ENCODE measurements at regions not wholly inside any gene's neighbourhood (a gene's known extent, or its start where the extent isn't known, plus 50 kb on each side); places are given as distances from the start of the nearest gene placed in this dataset.
"Not testable (repeated sequence)": the region's sequence is repeated elsewhere in the genome, so short reads cannot be mapped to it uniquely, and the experiment has no call there.

GRCh38 chr4:84286048-84286447, 213.0 kb downstream of the NKX6-1 start:
- DNase-seq (ENCODE audit: low spot score) = no peak

- no peak for DNase-seq (ENCODE audit: low spot score)
Measured at GRCh38 chr4:84279678-84280077, 219.4 kb downstream of the NKX6-1 start.

GRCh38 chr4:84277923-84278322, 221.2 kb downstream of the NKX6-1 start:
- no peak for DNase-seq (ENCODE audit: low spot score)

- no peak for DNase-seq (ENCODE audit: low spot score)
Measured at GRCh38 chr4:84276752-84277151, 222.3 kb downstream of the NKX6-1 start.

GRCh38 chr4:84269536-84270044, 229.5 kb downstream of the NKX6-1 start:
- DNase-seq (ENCODE audit: low spot score) = no peak

GRCh38 chr4:84264652-84265051, 234.4 kb downstream of the NKX6-1 start:
- DNase-seq (ENCODE audit: low spot score) = no peak

GRCh38 chr4:84263415-84263814, 235.7 kb downstream of the NKX6-1 start:
- DNase-seq (ENCODE audit: low spot score) = no peak

GRCh38 chr4:84260495-84260894, 238.6 kb downstream of the NKX6-1 start:
- no peak for DNase-seq (ENCODE audit: low spot score)

GRCh38 chr4:84258905-84259830, 239.9 kb downstream of the NKX6-1 start:
- no peak for DNase-seq (ENCODE audit: low spot score)

- DNase-seq (ENCODE audit: low spot score) = no peak
Measured at GRCh38 chr4:84254537-84254936, 244.6 kb downstream of the NKX6-1 start.

- no peak for DNase-seq (ENCODE audit: low spot score)
Measured at GRCh38 chr4:84249521-84249920, 249.6 kb downstream of the NKX6-1 start.

- DNase-seq (ENCODE audit: low spot score) = not testable (repeated sequence)
Measured at GRCh38 chr4:84245042-84245441, 254.1 kb downstream of the NKX6-1 start.

GRCh38 chr4:84244346-84244801, 254.7 kb downstream of the NKX6-1 start:
- DNase-seq (ENCODE audit: low spot score) = not testable (repeated sequence)

GRCh38 chr4:84243685-84244084, 255.4 kb downstream of the NKX6-1 start:
- DNase-seq (ENCODE audit: low spot score) = no peak

GRCh38 chr4:84239278-84239845, 259.7 kb downstream of the NKX6-1 start:
- DNase-seq (ENCODE audit: low spot score) = no peak

GRCh38 chr4:84238247-84239090, 260.6 kb downstream of the NKX6-1 start:
- no peak for DNase-seq (ENCODE audit: low spot score)

- DNase-seq (ENCODE audit: low spot score) = no peak
Measured at GRCh38 chr4:84237008-84237407, 262.1 kb downstream of the NKX6-1 start.

GRCh38 chr4:84235126-84235944, 263.8 kb downstream of the NKX6-1 start:
- no peak for DNase-seq (ENCODE audit: low spot score)

- no peak for DNase-seq (ENCODE audit: low spot score)
Measured at GRCh38 chr4:84232309-84233095, 266.6 kb downstream of the NKX6-1 start.

- DNase-seq (ENCODE audit: low spot score) = no peak
Measured at GRCh38 chr4:84231539-84232055, 267.5 kb downstream of the NKX6-1 start.
